ENCODE measurements at regions not wholly inside any gene's neighbourhood (a gene's known extent, or its start where the extent isn't known, plus 50 kb on each side); places are given as distances from the start of the nearest gene placed in this dataset.

DNA sequence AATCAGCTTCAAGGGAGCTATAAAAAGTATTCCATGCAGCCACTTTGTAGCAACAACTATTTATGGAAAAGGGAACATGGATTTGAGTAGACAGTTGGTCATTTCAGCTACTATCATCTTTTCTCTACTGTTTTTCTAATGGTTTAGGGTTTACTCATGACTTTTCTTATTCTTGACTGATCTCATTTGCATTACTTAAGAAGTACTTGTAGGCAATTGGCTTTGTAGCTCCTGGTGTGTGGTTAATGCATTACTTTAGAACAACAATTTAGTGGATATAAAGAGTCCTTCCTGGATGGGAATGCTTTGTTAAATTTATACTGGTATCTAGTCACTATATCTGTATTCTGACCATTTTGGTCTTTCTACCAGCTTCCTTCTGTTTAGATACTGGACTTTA, 59.8 kb upstream of the NTRK2 start:
- Histone ChIP-seq H2BK120ac (ENCODE audit: low read depth, low read length) (no peak overlapping the region), H3K36me3 (ENCODE audit: control insufficient read depth, insufficient read depth, low read length) (no peaks in the 10 kb centered on the region), H3K27ac (ENCODE audit: insufficient read depth, low read length) (no peak overlapping the region), H3K18ac (ENCODE audit: low read depth, low read length) (no peak overlapping the region), H4K91ac (ENCODE audit: insufficient read depth, low read depth, low read length) (no peak overlapping the region), H3K4me3 (ENCODE audit: insufficient read depth, low read depth, low read length) (no peak overlapping the region), H4K20me1 (ENCODE audit: insufficient read depth, low read length) (no peaks in the 10 kb centered on the region), H2AK9ac (replicated peaks; ENCODE audit: low read depth, low read length, poor library complexity) (no peak overlapping the region), H2BK20ac (ENCODE audit: low read depth, low read length) (no peak overlapping the region), H3K27me3 (ENCODE audit: control insufficient read depth, insufficient read depth, low read length) (no peaks in the 10 kb centered on the region), H3K9me3 (ENCODE audit: control insufficient read depth, insufficient read depth, low read length) (peaks cover 7% of the 10 kb centered on the region), H3K4me1 (ENCODE audit: control insufficient read depth, insufficient read depth, low read length) (no peaks in the 10 kb centered on the region), H3K14ac (replicated peaks; ENCODE audit: low read depth, low read length) (no peak overlapping the region), H3K79me1 (ENCODE audit: low read depth in 1 of 2, low read length in 2 of 2) (no peaks in the 10 kb centered on the region), H3K4me2 (ENCODE audit: low read depth, low read length) (no peak overlapping the region), H3K56ac (ENCODE audit: extremely low read depth, insufficient read depth, low read length) (no peak overlapping the region), H2BK5ac (ENCODE audit: low read depth, low read length, poor library complexity, severe bottlenecking) (no peak overlapping the region), H4K5ac (ENCODE audit: low read depth, low read length) (no peak overlapping the region), H4K8ac (ENCODE audit: low read depth in 2 of 2, low read length in 2 of 2) (no peak overlapping the region), H2AK5ac (ENCODE audit: low read depth, low read length) (no peak overlapping the region), H3K23ac (ENCODE audit: low read depth, low read length) (no peak overlapping the region), H3K9ac (ENCODE audit: low read depth, low read length) (no peak overlapping the region), H3K9me1 (ENCODE audit: insufficient read depth, low read length) (no peaks in the 10 kb centered on the region), H2AFZ (replicated peaks; ENCODE audit: low read length, poor library complexity) (no peak overlapping the region), H2BK15ac (ENCODE audit: low read depth, low read length) (no peak overlapping the region), H3K4ac (ENCODE audit: low read depth, low read length) (no peak overlapping the region)
- ATAC-seq (ENCODE audit: low read depth) (no peak), DNase-seq (no peak)
- BruUV-seq (replicated peaks): no TSS peak
- intact Hi-C loops (cut with micrococcal nuclease): no loop called here
- TF ChIP-seq RFX5 (IDR thresholded peaks at IDR 0.05; ENCODE audit: low read depth, low read length) (no peak), NFE2L2 (IDR thresholded peaks at IDR 0.05; ENCODE audit: low read depth, low read length) (no peak), MXI1 (IDR thresholded peaks at IDR 0.05; ENCODE audit: borderline replicate concordance, low read depth, low read length) (no peak), CTCF (conservative IDR thresholded peaks at IDR 0.05; ENCODE audit: low read depth, low read length) (no peak)
- ChIA-PET POLR2A (ENCODE audit: unreplicated experiment) (no interaction called here), CTCF (no interaction called here)
- dilution Hi-C loops (cut with HindIII; ENCODE audit: low sequenced_read_pairs, unreplicated experiment): no loop called here
- in situ Hi-C loops (cut with MboI; ENCODE audit: low sequenced_read_pairs): no loop called here

All from IMR-90 (cell line).